Fibroblast of the aortic adventitia (primary cell): ENCODE measurements at regions not wholly inside any gene's neighbourhood (a gene's known extent, or its start where the extent isn't known, plus 50 kb on each side); places are given as distances from the start of the nearest gene placed in this dataset.

Experiments
- DNase-seq: peaks from one replicate; pipeline ENCODE4 v3.0.0-alpha.2; 2010; ENCODE audit warnings: low read depth
- H3K4me3 ChIP-seq: 2 replicates; pipeline ENCODE4 v1.5.1; 2011; ENCODE audit warnings: low read depth, mild to moderate bottlenecking, control low read depth, low read length, moderate library complexity
- CTCF ChIP-seq: IDR thresholded peaks from 2 replicates; pipeline ENCODE4 v1.5.1; 2011; ENCODE audit warnings: mild to moderate bottlenecking, low read length, control low read depth, inconsistent platforms; ENCODE audit not compliant: insufficient read depth

GRCh38 chr2:57278451-57278850, 768.2 kb upstream of the VRK2 start:
- TF ChIP-seq CTCF: no peak
- H3K4me3 ChIP-seq: no peak overlapping the region
- DNase-seq: no peak

DNA sequence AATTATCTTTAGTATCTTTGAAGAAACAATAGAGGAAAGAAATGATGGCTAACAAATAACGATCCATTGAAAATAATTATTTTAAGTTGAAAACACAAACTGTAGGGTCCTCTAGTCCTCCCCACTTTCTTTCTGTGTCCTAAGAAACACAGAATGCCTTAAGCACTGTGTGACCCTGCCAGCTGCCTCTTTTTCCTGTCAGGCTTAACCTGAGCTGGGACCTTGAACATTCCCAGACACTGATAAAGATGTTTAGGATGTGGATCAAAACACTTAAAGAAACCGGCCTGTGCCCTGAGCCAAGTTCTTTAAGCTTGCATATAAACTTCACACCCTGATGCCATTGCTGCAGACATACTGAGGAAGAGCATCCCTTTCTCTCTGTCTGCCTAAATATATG, 755.4 kb upstream of the VRK2 start:
- no peak overlapping the region for H3K4me3 ChIP-seq
- no peak for DNase-seq
- TF ChIP-seq CTCF: no peak

DNA sequence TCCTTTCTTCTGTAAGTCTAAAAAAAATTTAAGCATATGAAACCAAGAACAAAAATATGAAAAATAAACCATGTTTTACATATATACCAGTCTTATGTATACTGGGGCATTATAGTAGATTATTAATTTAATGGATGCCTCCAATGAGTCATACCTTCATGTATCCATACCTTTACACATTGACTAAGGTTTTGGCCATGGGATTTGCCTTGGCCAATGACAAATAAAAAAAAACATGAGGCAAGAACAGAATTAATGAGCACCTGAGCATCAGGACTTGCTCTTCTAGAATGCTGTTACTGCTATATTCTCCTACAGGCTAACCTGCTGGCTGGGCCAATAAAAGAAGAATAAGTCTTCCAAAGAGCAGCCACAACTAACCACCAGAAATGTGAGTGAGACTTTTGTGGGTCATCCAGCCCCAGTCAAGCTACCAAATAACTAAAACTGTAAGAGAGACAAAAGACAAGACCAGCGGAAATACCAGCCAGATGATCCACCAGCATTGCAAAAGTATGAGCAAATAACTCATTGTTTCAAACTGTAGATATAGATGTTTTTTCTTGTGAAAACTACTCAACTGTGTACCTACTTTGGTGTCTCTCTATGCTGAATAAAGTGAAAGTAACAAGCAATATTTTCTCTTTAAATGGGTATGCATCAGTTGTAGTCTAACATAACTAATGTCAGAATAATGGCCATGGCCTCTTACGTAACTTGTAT, 749.6 kb upstream of the VRK2 start:
- DNase-seq: peak; percentile 28
- TF ChIP-seq CTCF: no peak
- H3K4me3 ChIP-seq: no peak overlapping the region

DNA sequence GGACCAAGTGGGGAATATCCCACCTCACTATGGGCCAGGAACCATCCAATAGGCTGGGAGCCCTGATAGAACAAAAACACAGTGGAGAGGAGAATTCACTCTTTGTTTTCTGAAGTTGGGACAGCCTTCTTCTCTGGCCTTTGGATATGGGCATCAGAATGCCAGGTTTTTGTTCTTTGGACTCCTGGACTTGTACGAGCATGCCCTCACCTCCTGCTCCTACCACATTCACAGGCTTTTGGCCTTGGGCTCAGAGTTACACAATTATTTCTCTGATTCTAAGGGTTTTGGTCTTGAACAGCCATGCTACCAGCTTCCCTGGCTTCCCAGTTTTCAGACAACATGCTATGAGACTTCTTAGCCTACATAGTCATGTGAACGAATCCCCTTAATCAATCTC, 732.9 kb upstream of the VRK2 start:
- no peak for TF ChIP-seq CTCF
- DNase-seq: no peak
- no peak overlapping the region for H3K4me3 ChIP-seq

GRCh38 chr2:57314682-57315081, 731.9 kb upstream of the VRK2 start:
- DNase-seq: no peak
- no peak overlapping the region for H3K4me3 ChIP-seq
- TF ChIP-seq CTCF: no peak

DNA sequence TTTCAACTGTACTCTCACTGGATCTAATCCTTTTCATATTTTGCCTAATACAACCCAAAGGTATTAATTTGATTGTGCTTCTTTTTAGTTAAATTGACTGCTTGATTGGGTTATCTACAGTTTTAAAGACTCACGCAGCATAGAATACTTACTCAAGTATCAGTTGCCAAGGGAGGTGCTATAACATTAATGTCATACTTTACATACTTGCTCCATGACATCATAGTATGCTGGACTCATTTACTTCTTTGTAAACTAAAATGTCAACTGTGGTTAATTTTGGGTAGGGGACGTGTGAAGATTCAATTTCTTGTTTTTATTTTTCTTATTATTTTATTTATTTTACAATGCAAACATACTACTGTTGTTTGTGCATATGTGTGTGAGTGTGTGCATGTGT, 716.2 kb upstream of the VRK2 start:
- DNase-seq: peak; percentile 0
- no peak for TF ChIP-seq CTCF
- H3K4me3 ChIP-seq: no peak overlapping the region

DNA sequence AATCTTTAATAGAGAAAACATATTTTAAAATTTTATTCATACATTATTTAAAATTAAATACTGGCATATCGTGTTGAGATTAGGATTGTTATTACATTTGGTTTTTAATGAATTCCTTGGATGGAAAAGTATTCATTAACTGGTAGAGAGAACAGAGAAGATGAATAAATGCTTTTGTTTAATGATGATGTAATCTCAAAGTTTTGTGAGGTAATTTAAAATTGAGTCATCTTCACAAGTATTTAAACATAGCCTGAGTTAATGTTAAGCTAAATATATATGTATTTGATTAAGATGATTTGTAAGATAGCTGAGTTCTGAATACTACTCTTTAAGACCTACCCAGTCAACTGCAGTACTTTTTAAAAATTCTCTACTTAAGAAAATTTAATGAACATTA, 713.4 kb upstream of the VRK2 start:
- no peak for TF ChIP-seq CTCF
- H3K4me3 ChIP-seq: no peak overlapping the region
- no peak for DNase-seq
